Astrocyte of the cerebellum (primary cell): ENCODE measurements at regions not wholly inside any gene's neighbourhood (a gene's known extent, or its start where the extent isn't known, plus 50 kb on each side); places are given as distances from the start of the nearest gene placed in this dataset.

Experiments used
- DNase-seq: peaks from one replicate; pipeline ENCODE4 v3.0.0-alpha.2; 2011; ENCODE audit warnings: low read depth
- H3K4me3 ChIP-seq: 2 replicates; pipeline ENCODE4 v1.5.1; 2011; ENCODE audit warnings: mild to moderate bottlenecking, low read depth, low read length, moderate library complexity
- CTCF ChIP-seq: IDR thresholded peaks from 2 replicates; pipeline ENCODE4 v1.5.1; 2012; ENCODE audit warnings: low read length, low read depth, moderate library complexity, mild to moderate bottlenecking; ENCODE audit errors: missing control alignments
- in situ Hi-C: cut with HindIII; loops from 2 replicates; pipeline ENCODE4 v1.10.0; 2017; ENCODE audit warnings: low sequenced_read_pairs

DNA sequence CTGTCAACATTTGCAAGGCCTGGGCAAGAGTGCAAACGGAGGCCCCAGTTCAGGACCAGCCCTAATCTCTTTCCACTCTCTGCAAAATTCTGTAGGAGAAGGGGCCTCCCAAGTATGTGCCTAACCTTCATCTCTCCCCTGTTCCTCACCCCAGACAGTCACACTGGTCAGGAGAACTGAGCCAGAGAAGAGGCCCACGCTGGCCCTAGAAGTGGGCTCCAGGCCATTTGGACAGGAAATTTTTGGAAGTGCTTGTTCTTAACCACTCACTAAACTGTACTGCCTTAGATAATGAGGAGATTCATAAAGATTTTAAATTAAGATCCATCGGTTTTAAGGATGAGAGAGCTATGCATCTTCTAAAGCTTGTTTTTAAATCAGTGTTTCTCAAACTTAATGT is 129.7 kb upstream of the ADGRL2 start:
- TF ChIP-seq CTCF = no peak
- H3K4me3 ChIP-seq = no peak overlapping the region
- DNase-seq = no peak
- in situ Hi-C loops = no loop called here

GRCh38 chr1:81670286-81670685 is 130.4 kb upstream of the ADGRL2 start:
- in situ Hi-C loops = no loop called here
- peak; percentile 87 for DNase-seq
- H3K4me3 ChIP-seq = no peak overlapping the region
- TF ChIP-seq CTCF = no peak

DNA sequence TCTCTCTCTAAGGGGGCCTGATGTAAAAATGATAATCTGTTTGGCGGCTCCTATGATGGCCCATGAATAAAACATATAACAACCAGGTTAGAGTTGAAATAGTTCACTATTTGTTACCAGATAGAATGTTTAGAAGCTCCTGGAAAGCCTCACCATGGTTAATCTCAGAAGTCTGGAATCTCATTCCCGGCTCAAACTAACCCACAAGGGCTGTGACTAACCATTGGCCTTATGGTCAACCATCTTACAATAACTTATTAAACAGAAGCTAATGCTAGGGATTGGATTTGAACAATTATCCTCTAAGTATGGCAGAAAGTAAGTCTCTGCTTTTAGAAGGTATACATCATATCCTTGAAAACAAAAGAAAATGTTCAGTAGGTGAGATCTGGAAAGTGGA is 134.1 kb upstream of the ADGRL2 start:
- H3K4me3 ChIP-seq = no peak overlapping the region
- in situ Hi-C loops = no loop called here
- TF ChIP-seq CTCF = no peak
- DNase-seq = no peak

- H3K4me3 ChIP-seq = no peak overlapping the region
- DNase-seq = no peak
- in situ Hi-C loops = loop anchor here (5.0 kb wide), 1 partner anchor 68 kb away; no protein-coding TSS in a partner anchor
- TF ChIP-seq CTCF = no peak
Observed at GRCh38 chr1:81664341-81664740, 136.4 kb upstream of the ADGRL2 start.

- no peak for TF ChIP-seq CTCF
- DNase-seq = no peak
- no peak overlapping the region for H3K4me3 ChIP-seq
- in situ Hi-C loops = loop anchor here (5.0 kb wide), 1 partner anchor 69 kb away; no protein-coding TSS in a partner anchor
Observed at GRCh38 chr1:81662913-81663526, 137.7 kb upstream of the ADGRL2 start.

- no peak for TF ChIP-seq CTCF
- DNase-seq = no peak
- no peak overlapping the region for H3K4me3 ChIP-seq
- in situ Hi-C loops = loop anchor here (5.0 kb wide), 1 partner anchor 72 kb away; no protein-coding TSS in a partner anchor
Observed at GRCh38 chr1:81660286-81660685, 140.4 kb upstream of the ADGRL2 start.

DNA sequence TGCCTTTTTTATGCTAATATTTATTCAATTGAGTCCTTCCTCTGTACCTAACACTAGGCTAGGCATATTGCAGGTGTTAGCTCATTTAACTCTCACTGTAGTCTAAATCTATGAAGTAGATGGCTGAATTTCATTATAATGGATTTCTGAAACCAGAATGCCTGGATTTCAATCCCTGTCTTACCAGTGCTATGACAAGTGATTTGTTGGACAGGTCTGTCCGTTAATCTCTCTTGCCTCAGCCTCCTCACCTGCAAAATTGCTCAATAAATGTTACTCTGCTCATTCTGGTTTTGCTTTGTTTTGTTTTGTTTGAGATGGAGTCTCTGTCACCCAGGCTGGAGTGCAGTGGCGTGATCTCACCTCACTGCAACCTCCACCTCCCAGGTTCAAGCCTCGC is 146.1 kb upstream of the ADGRL2 start:
- DNase-seq = no peak
- H3K4me3 ChIP-seq = no peak overlapping the region
- no peak for TF ChIP-seq CTCF
- in situ Hi-C loops = no loop called here
